CD14-positive monocyte (primary cell): ENCODE measurements at regions not wholly inside any gene's neighbourhood (a gene's known extent, or its start where the extent isn't known, plus 50 kb on each side); places are given as distances from the start of the nearest gene placed in this dataset.
"Not testable (repeated sequence)": the region's sequence is repeated elsewhere in the genome, so short reads cannot be mapped to it uniquely, and the experiment has no call there.

Source experiments
- DNase-seq, 3 donors: peaks; one replicate each; pipeline ENCODE4 v3.0.0-alpha.2; 2011 to 2022
- H2AFZ ChIP-seq: 2 replicates; pipeline ENCODE4 v1.6.0; 2012; ENCODE audit warnings: mild to moderate bottlenecking, low read depth, low read length, inconsistent platforms; ENCODE audit not compliant: insufficient read depth, poor library complexity, severe bottlenecking
- H3K27ac ChIP-seq, 2 donors: 1 replicate in 1 of 2; 2 replicates in 1 of 2; pipeline ENCODE4 v1.5.1; 2012 to 2013; ENCODE audit warnings: low read length in 2 of 2, control low read depth in 1 of 2, inconsistent platforms in 1 of 2, low read depth in 1 of 2, mild to moderate bottlenecking in 1 of 2
- H3K27me3 ChIP-seq, 2 donors: one replicate each; pipeline versions ENCODE4 v1.6.0 to v1.6.1; 2011 to 2013; ENCODE audit warnings: low read length in 2 of 2; ENCODE audit not compliant: control insufficient read depth in 2 of 2, insufficient read depth in 2 of 2
- H3K36me3 ChIP-seq, 2 donors: replicated peaks in 1 of 2; 1 replicate in 1 of 2; 2 replicates in 1 of 2; pipeline versions ENCODE4 v1.5.1 to v1.6.1; 2012 to 2013; ENCODE audit warnings: low read length in 2 of 2, control low read depth in 1 of 2, inconsistent platforms in 1 of 2, mild to moderate bottlenecking in 1 of 2; ENCODE audit not compliant: insufficient read depth in 2 of 2, control insufficient read depth in 1 of 2
- H3K4me1 ChIP-seq, 2 donors: 1 replicate in 1 of 2; 2 replicates in 1 of 2; pipeline versions ENCODE4 v1.5.1 to v1.6.1; 2012 to 2013; ENCODE audit warnings: low read length in 2 of 2, control low read depth in 1 of 2, inconsistent platforms in 1 of 2, mild to moderate bottlenecking in 1 of 2, moderate library complexity in 1 of 2; ENCODE audit not compliant: insufficient read depth in 2 of 2, control insufficient read depth in 1 of 2
- H3K4me2 ChIP-seq: replicated peaks from 2 replicates; pipeline ENCODE3; 2012; ENCODE audit warnings: low read length, moderate library complexity, mild to moderate bottlenecking; ENCODE audit not compliant: poor library complexity, severe bottlenecking; ENCODE audit errors: extremely low read depth
- H3K4me3 ChIP-seq, 3 experiments: fragments of 200-600 bp in 1 of 3; sonication (generic) in 1 of 3; replicated peaks in 1 of 3; 1 replicate in 2 of 3; 2 replicates in 1 of 3; pipeline ENCODE4 v1.5.1; 2011 to 2013; ENCODE audit warnings: low read length in 3 of 3, mild to moderate bottlenecking in 3 of 3, control low read depth in 2 of 3, low read depth in 2 of 3, inconsistent platforms in 1 of 3, moderate library complexity in 1 of 3
- H3K79me2 ChIP-seq: 2 replicates; pipeline ENCODE4 v1.6.0; 2012; ENCODE audit warnings: mild to moderate bottlenecking, control low read depth, inconsistent platforms, low read length, moderate library complexity; ENCODE audit not compliant: insufficient read depth
- H3K9ac ChIP-seq: 2 replicates; pipeline ENCODE4 v1.6.0; 2017; ENCODE audit warnings: low read length, mild to moderate bottlenecking; ENCODE audit not compliant: insufficient read depth, poor library complexity, severe bottlenecking
- H3K9me3 ChIP-seq, 2 donors: replicated peaks in 1 of 2; 1 replicate in 1 of 2; 2 replicates in 1 of 2; pipeline versions ENCODE4 v1.5.1 to v1.6.1; 2012 to 2013; ENCODE audit warnings: low read length in 2 of 2, control low read depth in 1 of 2; ENCODE audit not compliant: control insufficient read depth in 1 of 2, insufficient read depth in 1 of 2
- H4K20me1 ChIP-seq: 2 replicates; pipeline ENCODE4 v1.6.0; 2012; ENCODE audit warnings: mild to moderate bottlenecking, low read length, control low read depth, moderate library complexity; ENCODE audit not compliant: insufficient read depth
- H3K27ac Mint-ChIP-seq, 7 donors: one replicate each; pipeline ENCODE4 v1.8.0; 2020; ENCODE audit warnings: mild to moderate bottlenecking in 7 of 7, mixed read lengths in 7 of 7, moderate library complexity in 6 of 7, inconsistent platforms in 2 of 7
- H3K27me3 Mint-ChIP-seq, 3 donors: one replicate each; pipeline ENCODE4 v1.8.0; 2021 to 2022; ENCODE audit warnings: low read depth in 3 of 3, mild to moderate bottlenecking in 3 of 3, mixed read lengths in 3 of 3, moderate library complexity in 3 of 3, inconsistent platforms in 1 of 3
- H3K36me3 Mint-ChIP-seq, 2 donors: one replicate each; pipeline ENCODE4 v1.8.0; 2020; ENCODE audit warnings: mixed read lengths in 2 of 2, inconsistent platforms in 1 of 2, mild to moderate bottlenecking in 1 of 2
- H3K4me1 Mint-ChIP-seq: one replicate; pipeline ENCODE4 v1.8.0; 2020; ENCODE audit warnings: mild to moderate bottlenecking, mixed read lengths
- H3K4me3 Mint-ChIP-seq, 2 donors: one replicate each; pipeline ENCODE4 v1.8.0; 2020; ENCODE audit warnings: mild to moderate bottlenecking in 2 of 2, mixed read lengths in 2 of 2, moderate library complexity in 1 of 2
- H3K9me3 Mint-ChIP-seq, 7 donors: one replicate each; pipeline ENCODE4 v1.8.0; 2020 to 2022; ENCODE audit warnings: mixed read lengths in 7 of 7, mild to moderate bottlenecking in 6 of 7, moderate library complexity in 6 of 7, inconsistent platforms in 2 of 7
- WGBS: methylation state at CpG from one replicate; pipeline ENCODE4 v1.1.5; 2013; ENCODE audit warnings: missing lambda C conversion rate; ENCODE audit not compliant: insufficient coverage; 5-methylcytosine and 5-hydroxymethylcytosine counted together
- intact Hi-C, 2 donors: fragments of 100-400 bp; cut with micrococcal nuclease; formaldehyde crosslinking; loops; one replicate each; pipeline versions ENCODE4 v1.15.0 to v1.15.1; 2023

- H3K4me1 ChIP-seq, result peaks cover 38 to 39% of the 10 kb centered on the region in 2 donors
- H3K79me2 ChIP-seq, H3K27me3 Mint-ChIP-seq, H3K9ac ChIP-seq, H3K36me3 ChIP-seq, H3K9me3 ChIP-seq, H3K4me3 Mint-ChIP-seq, H3K9me3 Mint-ChIP-seq, H2AFZ ChIP-seq, H3K27me3 ChIP-seq, DNase-seq, H3K4me2 ChIP-seq, intact Hi-C loops, H3K27ac ChIP-seq, H3K4me3 ChIP-seq, H3K36me3 Mint-ChIP-seq, H4K20me1 ChIP-seq: not testable (repeated sequence)
- WGBS, result 78% methylated on average over 7 of the region's 9 CpGs
- H3K27ac Mint-ChIP-seq, result peak overlapping the region in 5 of 7 donors; percentile 37 to 80 (median 74)
- peaks cover 54% of the 10 kb centered on the region for H3K4me1 Mint-ChIP-seq
These were observed 3077.5 kb downstream of the RPIA start for GRCh38 chr2:91768997-91769396.

- H3K79me2 ChIP-seq, intact Hi-C loops, H3K27me3 Mint-ChIP-seq, H3K27me3 ChIP-seq, H2AFZ ChIP-seq, H3K4me2 ChIP-seq, DNase-seq, H3K27ac ChIP-seq, H3K9me3 Mint-ChIP-seq, H3K9ac ChIP-seq, H3K36me3 ChIP-seq, H3K4me3 Mint-ChIP-seq, H4K20me1 ChIP-seq, H3K4me3 ChIP-seq, H3K36me3 Mint-ChIP-seq, H3K9me3 ChIP-seq: not testable (repeated sequence)
- 40% methylated on average over 2 of the region's 8 CpGs for whole genome bisulfite sequencing
- H3K4me1 ChIP-seq, result peaks cover 38 to 39% of the 10 kb centered on the region in 2 donors
- peaks cover 48% of the 10 kb centered on the region for H3K4me1 Mint-ChIP-seq
- peak overlapping the region in 6 of 7 donors; percentile 43 to 78 (median 56) for H3K27ac Mint-ChIP-seq
These were observed 3078.6 kb downstream of the RPIA start for GRCh38 chr2:91770046-91770575.

- H3K9me3 Mint-ChIP-seq, H3K4me3 Mint-ChIP-seq, H3K27ac ChIP-seq, intact Hi-C loops, H3K4me3 ChIP-seq, H4K20me1 ChIP-seq, DNase-seq, H3K9me3 ChIP-seq, H2AFZ ChIP-seq, H3K4me2 ChIP-seq, H3K27me3 ChIP-seq, H3K36me3 Mint-ChIP-seq, H3K36me3 ChIP-seq, H3K9ac ChIP-seq, H3K27me3 Mint-ChIP-seq, H3K79me2 ChIP-seq: not testable (repeated sequence)
- H3K27ac Mint-ChIP-seq, result peak overlapping the region; percentile 40 to 93 (median 90)
- H3K4me1 ChIP-seq, result peaks cover 27 to 28% of the 10 kb centered on the region in 2 donors
- WGBS, result 100% methylated on average over 1 of the region's 4 CpGs
- peaks cover 34% of the 10 kb centered on the region for H3K4me1 Mint-ChIP-seq
These were observed 3080.1 kb downstream of the RPIA start for GRCh38 chr2:91771604-91772003.

GRCh38 chr2:91772240-91772937 lies 3080.9 kb downstream of the RPIA start:
- peak overlapping the region; percentile 80 to 95 (median 93) for H3K27ac Mint-ChIP-seq

More at GRCh38 chr2:91772240-91772937, 3080.9 kb downstream of the RPIA start:
- WGBS, result no CpG with 5 or more reads among the region's 13 CpGs
- H3K9me3 Mint-ChIP-seq, H3K36me3 ChIP-seq, H3K36me3 Mint-ChIP-seq, H3K27me3 Mint-ChIP-seq, H3K4me3 ChIP-seq, intact Hi-C loops, H3K9ac ChIP-seq, H4K20me1 ChIP-seq, H2AFZ ChIP-seq, H3K9me3 ChIP-seq, H3K27me3 ChIP-seq, H3K4me3 Mint-ChIP-seq, H3K79me2 ChIP-seq, H3K4me2 ChIP-seq: not testable (repeated sequence)
- H3K4me1 Mint-ChIP-seq, result peaks cover 33% of the 10 kb centered on the region
- peak; percentile 74 to 89 (median 85) for DNase-seq
- peak overlapping the region; percentile 42 to 59 for H3K27ac ChIP-seq
- peaks cover 21 to 24% of the 10 kb centered on the region in 2 donors for H3K4me1 ChIP-seq
